Uterus (tissue), 2 donors: ENCODE measurements at regions not wholly inside any gene's neighbourhood (a gene's known extent, or its start where the extent isn't known, plus 50 kb on each side); places are given as distances from the start of the nearest gene placed in this dataset.

Source experiments
- POLR2A ChIP-seq, 2 donors: fragments of 450-650 bp; IDR thresholded peaks; one replicate each; pipeline ENCODE4 v1.6.1; 2016; ENCODE audit warnings: antibody characterized with exemption in 2 of 2, mild to moderate bottlenecking in 1 of 2, moderate library complexity in 1 of 2
- TF ChIP-seq, protein P1 (sequence below), 4 experiments: fragments of 200-600 bp in 2 of 4; fragments of 450-650 bp in 2 of 4; sonication (generic) in 2 of 4; IDR thresholded peaks; one replicate each; pipeline ENCODE4 v1.5.1; 2016 to 2019; ENCODE audit warnings: antibody characterized with exemption in 4 of 4, mild to moderate bottlenecking in 2 of 4, moderate library complexity in 1 of 4

DNA sequence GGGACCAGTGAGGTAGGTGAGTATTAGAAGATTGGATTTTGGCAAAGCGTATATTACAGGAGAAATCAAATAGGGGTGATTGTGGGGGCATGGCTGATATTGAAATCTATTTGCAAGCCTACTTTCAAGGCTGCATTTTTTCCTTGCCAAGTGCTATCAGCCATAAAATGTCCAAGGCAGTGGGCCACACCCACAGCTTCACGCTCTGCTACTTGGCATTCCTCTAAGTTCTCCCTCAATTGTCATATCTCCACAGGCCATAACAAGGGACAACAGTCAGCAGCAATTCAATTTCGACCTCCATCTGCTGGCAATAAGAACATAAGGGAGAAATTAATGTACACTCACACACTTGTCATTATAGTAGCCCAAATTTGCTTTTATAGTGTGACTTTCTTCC, 667.1 kb upstream of the PKN2 start:
- no peak for TF ChIP-seq POLR2A (IDR thresholded peaks at IDR 0.05)
- TF ChIP-seq, protein P1, sequence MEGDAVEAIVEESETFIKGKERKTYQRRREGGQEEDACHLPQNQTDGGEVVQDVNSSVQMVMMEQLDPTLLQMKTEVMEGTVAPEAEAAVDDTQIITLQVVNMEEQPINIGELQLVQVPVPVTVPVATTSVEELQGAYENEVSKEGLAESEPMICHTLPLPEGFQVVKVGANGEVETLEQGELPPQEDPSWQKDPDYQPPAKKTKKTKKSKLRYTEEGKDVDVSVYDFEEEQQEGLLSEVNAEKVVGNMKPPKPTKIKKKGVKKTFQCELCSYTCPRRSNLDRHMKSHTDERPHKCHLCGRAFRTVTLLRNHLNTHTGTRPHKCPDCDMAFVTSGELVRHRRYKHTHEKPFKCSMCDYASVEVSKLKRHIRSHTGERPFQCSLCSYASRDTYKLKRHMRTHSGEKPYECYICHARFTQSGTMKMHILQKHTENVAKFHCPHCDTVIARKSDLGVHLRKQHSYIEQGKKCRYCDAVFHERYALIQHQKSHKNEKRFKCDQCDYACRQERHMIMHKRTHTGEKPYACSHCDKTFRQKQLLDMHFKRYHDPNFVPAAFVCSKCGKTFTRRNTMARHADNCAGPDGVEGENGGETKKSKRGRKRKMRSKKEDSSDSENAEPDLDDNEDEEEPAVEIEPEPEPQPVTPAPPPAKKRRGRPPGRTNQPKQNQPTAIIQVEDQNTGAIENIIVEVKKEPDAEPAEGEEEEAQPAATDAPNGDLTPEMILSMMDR (IDR thresholded peaks at IDR 0.05): no peak
